T47D (cell line): ENCODE measurements at regions not wholly inside any gene's neighbourhood (a gene's known extent, or its start where the extent isn't known, plus 50 kb on each side); places are given as distances from the start of the nearest gene placed in this dataset.

Source experiments
- DNase-seq, 2 experiments: peaks; one replicate each; pipeline versions ENCODE4 v3.0.0 to v3.0.0-alpha.2; 2011 to 2012; ENCODE audit warnings: low read depth in 1 of 2, low spot score in 1 of 2
- JUND ChIP-seq: IDR thresholded peaks from 2 replicates; pipeline ENCODE4 v1.6.1; 2012; ENCODE audit warnings: low read depth
- in situ Hi-C: cut with HindIII; loops from 2 replicates; pipeline ENCODE4 v1.10.0; 2016; ENCODE audit warnings: low sequenced_read_pairs, low pct_unique_long_range_greater_than_20kb

GRCh38 chr2:16176971-16177480 is 236.7 kb downstream of the MYCN start:
- TF ChIP-seq JUND: no peak
- no peak for DNase-seq
- in situ Hi-C loops: no loop called here

- no peak for DNase-seq
- TF ChIP-seq JUND: no peak
- in situ Hi-C loops: no loop called here
Observed at GRCh38 chr2:16175247-16175825, 235.0 kb downstream of the MYCN start.

GRCh38 chr2:16174693-16175045 is 234.3 kb downstream of the MYCN start:
- TF ChIP-seq JUND: no peak
- in situ Hi-C loops: no loop called here
- no peak for DNase-seq

- in situ Hi-C loops: no loop called here
- TF ChIP-seq JUND: no peak
- no peak for DNase-seq
Observed at GRCh38 chr2:16173893-16174692, 233.7 kb downstream of the MYCN start.

GRCh38 chr2:16172324-16173175 is 232.2 kb downstream of the MYCN start:
- in situ Hi-C loops: no loop called here
- no peak for DNase-seq

GRCh38 chr2:16171425-16171920 is 231.1 kb downstream of the MYCN start:
- TF ChIP-seq JUND: no peak
- in situ Hi-C loops: no loop called here
- DNase-seq: no peak

More at GRCh38 chr2:16172324-16173175, 232.2 kb downstream of the MYCN start:
- TF ChIP-seq JUND: no peak

- DNase-seq: no peak
- no peak for TF ChIP-seq JUND
- in situ Hi-C loops: no loop called here
Observed at GRCh38 chr2:16170675-16171424, 230.5 kb downstream of the MYCN start.

GRCh38 chr2:16169381-16169960 is 229.1 kb downstream of the MYCN start:
- no peak for TF ChIP-seq JUND
- in situ Hi-C loops: no loop called here
- no peak for DNase-seq

GRCh38 chr2:16168506-16169264 is 228.3 kb downstream of the MYCN start:
- no peak for TF ChIP-seq JUND
- in situ Hi-C loops: no loop called here
- DNase-seq: no peak

- no peak for TF ChIP-seq JUND
- DNase-seq: no peak
- in situ Hi-C loops: no loop called here
Observed at GRCh38 chr2:16167870-16168426, 227.6 kb downstream of the MYCN start.

GRCh38 chr2:16167451-16167861 is 227.1 kb downstream of the MYCN start:
- in situ Hi-C loops: no loop called here
- no peak for DNase-seq
- TF ChIP-seq JUND: no peak
